ENCODE measurements at regions not wholly inside any gene's neighbourhood (a gene's known extent, or its start where the extent isn't known, plus 50 kb on each side); places are given as distances from the start of the nearest gene placed in this dataset.

DNA sequence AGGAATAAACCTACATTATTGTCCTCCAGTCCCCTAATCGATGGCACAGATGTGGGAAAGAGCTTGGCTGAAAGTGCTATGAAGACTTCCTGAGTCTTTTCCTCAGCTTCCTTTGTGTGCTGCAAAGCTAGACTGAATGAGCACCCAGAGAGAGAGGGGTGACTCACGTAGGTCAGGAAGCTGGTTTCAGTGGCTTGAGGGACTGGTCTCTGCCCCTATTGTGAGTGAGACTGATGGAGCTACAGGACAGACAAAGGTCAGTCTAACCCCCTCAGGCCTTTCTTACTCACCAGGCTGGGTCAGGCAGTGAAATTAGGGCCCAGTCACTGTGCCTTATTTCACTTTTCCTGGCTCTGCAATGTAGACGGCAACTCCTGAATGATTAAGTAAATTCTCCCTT, 171.1 kb upstream of the GRB10 start:
- H3K27me3 Mint-ChIP-seq (ENCODE audit: low read depth), result no peaks in the 10 kb centered on the region
- no peak for DNase-seq (ENCODE audit: low spot score)
- H3K36me3 Mint-ChIP-seq (ENCODE audit: low read depth), result peaks cover 6% of the 10 kb centered on the region
- H3K4me3 Mint-ChIP-seq (ENCODE audit: unreplicated experiment), result no peak overlapping the region
- no peak for TF ChIP-seq CTCF (IDR thresholded peaks at IDR 0.05)
- peaks cover 20% of the 10 kb centered on the region for H3K9me3 Mint-ChIP-seq (ENCODE audit: low read depth)
- peaks cover 12% of the 10 kb centered on the region for H3K4me1 Mint-ChIP-seq (ENCODE audit: low read depth)
- H3K27ac Mint-ChIP-seq (ENCODE audit: unreplicated experiment), result no peak overlapping the region

- Mint-ChIP-seq H3K36me3 (ENCODE audit: low read depth) (peaks cover 8% of the 10 kb centered on the region), H3K27me3 (ENCODE audit: low read depth) (no peaks in the 10 kb centered on the region), H3K9me3 (ENCODE audit: low read depth) (peaks cover 25% of the 10 kb centered on the region), H3K27ac (ENCODE audit: unreplicated experiment) (no peak overlapping the region), H3K4me3 (ENCODE audit: unreplicated experiment) (no peak overlapping the region), H3K4me1 (ENCODE audit: low read depth) (peaks cover 12% of the 10 kb centered on the region)
- no peak for TF ChIP-seq CTCF (IDR thresholded peaks at IDR 0.05)
- DNase-seq (ENCODE audit: low spot score), result no peak
Observed at GRCh38 chr7:50953303-50953702, 170.6 kb upstream of the GRB10 start.

DNA sequence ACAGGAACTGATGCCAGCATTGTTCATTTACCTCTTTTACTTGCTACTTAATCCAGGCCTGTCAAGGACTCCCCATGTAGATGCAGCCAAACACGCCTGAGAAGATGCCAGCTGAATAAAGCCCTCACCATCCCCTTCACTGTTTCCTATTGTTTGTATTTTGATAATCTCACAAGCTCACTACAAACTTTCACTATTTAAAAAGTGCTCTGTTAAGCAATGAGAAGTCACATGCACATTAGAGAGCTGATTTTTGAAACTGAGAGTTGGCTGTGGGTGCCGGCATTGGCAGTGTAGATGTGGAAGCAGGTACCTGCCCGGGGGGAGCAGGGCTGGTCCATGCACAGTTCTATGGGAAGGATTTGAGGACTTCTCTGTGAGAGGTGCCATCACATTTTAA, 169.8 kb upstream of the GRB10 start:
- no peak for TF ChIP-seq CTCF (IDR thresholded peaks at IDR 0.05)
- Mint-ChIP-seq H3K4me1 (ENCODE audit: low read depth) (peaks cover 12% of the 10 kb centered on the region), H3K9me3 (ENCODE audit: low read depth) (peaks cover 27% of the 10 kb centered on the region), H3K4me3 (ENCODE audit: unreplicated experiment) (no peak overlapping the region), H3K27me3 (ENCODE audit: low read depth) (no peaks in the 10 kb centered on the region), H3K27ac (ENCODE audit: unreplicated experiment) (no peak overlapping the region), H3K36me3 (ENCODE audit: low read depth) (peaks cover 8% of the 10 kb centered on the region)
- no peak for DNase-seq (ENCODE audit: low spot score)

- DNase-seq (ENCODE audit: low spot score), result no peak
- Mint-ChIP-seq H3K9me3 (ENCODE audit: low read depth) (peaks cover 27% of the 10 kb centered on the region), H3K4me1 (ENCODE audit: low read depth) (peaks cover 12% of the 10 kb centered on the region), H3K4me3 (ENCODE audit: unreplicated experiment) (no peak overlapping the region), H3K27ac (ENCODE audit: unreplicated experiment) (no peak overlapping the region), H3K27me3 (ENCODE audit: low read depth) (no peaks in the 10 kb centered on the region), H3K36me3 (ENCODE audit: low read depth) (peaks cover 8% of the 10 kb centered on the region)
- TF ChIP-seq CTCF (IDR thresholded peaks at IDR 0.05), result no peak
Observed at GRCh38 chr7:50952120-50952519, 169.4 kb upstream of the GRB10 start.

- TF ChIP-seq CTCF (IDR thresholded peaks at IDR 0.05), result no peak
- H3K27me3 Mint-ChIP-seq (ENCODE audit: low read depth), result peaks cover 5% of the 10 kb centered on the region
- H3K9me3 Mint-ChIP-seq (ENCODE audit: low read depth), result peaks cover 4% of the 10 kb centered on the region
- H3K27ac Mint-ChIP-seq (ENCODE audit: unreplicated experiment), result no peak overlapping the region
- no peak overlapping the region for H3K4me3 Mint-ChIP-seq (ENCODE audit: unreplicated experiment)
- peaks cover 13% of the 10 kb centered on the region for H3K4me1 Mint-ChIP-seq (ENCODE audit: low read depth)
- H3K36me3 Mint-ChIP-seq (ENCODE audit: low read depth), result no peaks in the 10 kb centered on the region
- no peak for DNase-seq (ENCODE audit: low spot score)
Observed at GRCh38 chr7:50943482-50943881, 160.8 kb upstream of the GRB10 start.
